H7 (cell line): ENCODE measurements at regions not wholly inside any gene's neighbourhood (a gene's known extent, or its start where the extent isn't known, plus 50 kb on each side); places are given as distances from the start of the nearest gene placed in this dataset.

ENCODE experiments used
- DNase-seq: peaks from one replicate; pipeline ENCODE4 v3.0.0; 2012
- H3K27me3 ChIP-seq: 2 replicates; pipeline ENCODE4 v1.6.0; 2011; ENCODE audit warnings: mild to moderate bottlenecking, low read length; ENCODE audit not compliant: control insufficient read depth, insufficient read depth
- H3K36me3 ChIP-seq: replicated peaks from 2 replicates; pipeline ENCODE4 v1.5.1; 2011; ENCODE audit warnings: low read length; ENCODE audit not compliant: control insufficient read depth, insufficient read depth
- H3K4me3 ChIP-seq: 2 replicates; pipeline ENCODE4 v1.5.1; 2011; ENCODE audit warnings: low read depth, mild to moderate bottlenecking, control low read depth, low read length, moderate library complexity; ENCODE audit not compliant: insufficient read depth

- no peak overlapping the region for H3K4me3 ChIP-seq
- no peaks in the 10 kb centered on the region for H3K27me3 ChIP-seq
- DNase-seq, result no peak
- H3K36me3 ChIP-seq, result no peaks in the 10 kb centered on the region
Observed at GRCh38 chr14:71372411-71372838, 465.2 kb downstream of the PCNX1 start.

DNA sequence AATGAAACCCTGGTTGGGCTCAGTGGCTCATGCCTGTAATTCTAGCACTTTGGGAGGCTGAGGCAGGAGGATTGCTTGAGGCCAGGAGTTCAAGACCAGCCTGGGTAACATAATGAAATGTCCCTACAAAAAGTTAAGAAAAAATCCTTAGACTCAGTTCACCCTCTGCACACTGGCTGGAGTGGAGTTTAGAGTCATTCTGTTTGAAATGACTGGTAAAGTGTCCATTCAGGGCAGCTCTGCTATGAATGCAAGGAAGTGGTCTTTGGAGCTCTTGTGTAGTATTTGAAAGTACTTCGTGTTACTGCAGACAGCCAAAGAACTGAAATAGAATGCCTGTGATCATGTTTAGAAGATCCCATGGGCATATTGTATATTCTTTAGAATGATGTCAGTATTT lies 466.5 kb downstream of the PCNX1 start:
- H3K4me3 ChIP-seq, result no peak overlapping the region
- no peaks in the 10 kb centered on the region for H3K27me3 ChIP-seq
- no peak for DNase-seq
- H3K36me3 ChIP-seq, result no peaks in the 10 kb centered on the region

DNA sequence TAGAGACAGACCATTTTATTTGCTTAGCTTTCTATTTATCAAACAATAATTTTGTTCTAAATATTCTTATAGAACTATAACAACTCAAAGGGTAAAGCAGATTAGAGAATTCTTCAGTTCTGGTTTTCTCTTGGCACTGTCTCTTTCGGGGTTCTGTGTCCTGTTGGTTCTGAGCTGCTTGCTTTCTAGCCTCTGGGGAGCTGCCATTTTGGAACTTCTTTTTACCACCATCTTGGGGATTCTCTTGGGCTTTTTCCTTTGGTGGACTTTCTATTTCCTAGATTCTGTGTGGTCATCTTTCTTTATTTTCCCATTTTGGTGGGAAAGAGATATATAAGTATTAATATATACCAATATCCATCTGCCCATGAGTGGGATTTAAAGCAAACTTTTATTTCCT lies 467.7 kb downstream of the PCNX1 start:
- DNase-seq, result no peak
- no peak overlapping the region for H3K4me3 ChIP-seq
- no peaks in the 10 kb centered on the region for H3K36me3 ChIP-seq
- H3K27me3 ChIP-seq, result no peaks in the 10 kb centered on the region

GRCh38 chr14:71377099-71377498 lies 469.8 kb downstream of the PCNX1 start:
- no peak for DNase-seq
- H3K27me3 ChIP-seq, result no peaks in the 10 kb centered on the region
- H3K36me3 ChIP-seq, result no peaks in the 10 kb centered on the region
- no peak overlapping the region for H3K4me3 ChIP-seq

DNA sequence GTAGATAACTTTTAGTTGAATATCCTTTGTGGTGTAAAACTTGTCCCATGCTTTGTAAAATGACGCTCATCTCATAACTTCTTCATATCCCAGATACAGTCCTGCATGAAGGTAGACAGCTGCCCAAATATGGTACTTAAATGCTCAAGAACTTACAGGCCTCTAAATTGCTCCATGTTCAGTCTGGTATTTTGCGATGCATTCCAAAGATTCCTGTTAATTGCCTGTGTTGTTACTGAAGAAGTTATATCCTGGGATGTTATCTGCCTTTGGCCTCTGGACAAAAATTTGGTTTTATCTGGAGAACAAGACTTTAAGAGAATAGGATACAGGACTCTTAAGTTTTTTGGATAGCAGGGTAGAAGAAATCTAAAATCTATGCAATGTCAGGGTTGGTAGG lies 473.0 kb downstream of the PCNX1 start:
- no peak for DNase-seq
- H3K4me3 ChIP-seq, result no peak overlapping the region
- no peaks in the 10 kb centered on the region for H3K27me3 ChIP-seq

DNA sequence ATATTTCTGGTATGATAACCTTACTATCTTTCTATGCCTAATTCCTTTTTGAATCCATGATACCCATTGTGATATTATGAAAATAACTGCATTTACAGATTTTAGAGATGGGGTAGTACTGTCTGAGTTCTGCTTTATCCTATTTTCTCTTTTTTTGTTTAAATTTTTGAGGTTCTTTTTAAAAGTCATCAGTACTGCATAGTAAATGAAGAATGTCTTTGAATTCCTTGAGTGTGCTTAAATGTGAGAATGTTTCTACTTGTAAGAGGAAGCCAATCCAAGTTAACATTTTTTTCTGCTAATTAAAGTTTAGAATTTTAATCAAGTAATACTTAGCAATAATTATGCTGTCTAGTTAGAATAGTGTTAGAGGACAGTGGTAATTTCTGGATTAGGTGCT lies 474.6 kb downstream of the PCNX1 start:
- DNase-seq, result no peak
- no peak overlapping the region for H3K4me3 ChIP-seq
- no peaks in the 10 kb centered on the region for H3K27me3 ChIP-seq
- H3K36me3 ChIP-seq, result no peaks in the 10 kb centered on the region

More for the DNA sequence above, 473.0 kb downstream of the PCNX1 start:
- H3K36me3 ChIP-seq, result no peaks in the 10 kb centered on the region

GRCh38 chr14:71382315-71382714 lies 475.1 kb downstream of the PCNX1 start:
- Histone ChIP-seq H3K4me3 (no peak overlapping the region), H3K27me3 (no peaks in the 10 kb centered on the region), H3K36me3 (no peaks in the 10 kb centered on the region)
- no peak for DNase-seq

GRCh38 chr14:71383510-71383909 lies 476.3 kb downstream of the PCNX1 start:
- Histone ChIP-seq H3K36me3 (no peaks in the 10 kb centered on the region), H3K27me3 (no peaks in the 10 kb centered on the region), H3K4me3 (no peak overlapping the region)
- no peak for DNase-seq

- Histone ChIP-seq H3K36me3 (no peaks in the 10 kb centered on the region), H3K4me3 (no peak overlapping the region)
Observed at GRCh38 chr14:71384007-71384845, 477.0 kb downstream of the PCNX1 start.

GRCh38 chr14:71387753-71388152 lies 480.5 kb downstream of the PCNX1 start:
- Histone ChIP-seq H3K36me3 (no peaks in the 10 kb centered on the region), H3K4me3 (no peak overlapping the region), H3K27me3 (no peaks in the 10 kb centered on the region)
- no peak for DNase-seq

More at GRCh38 chr14:71384007-71384845, 477.0 kb downstream of the PCNX1 start:
- no peaks in the 10 kb centered on the region for H3K27me3 ChIP-seq
- no peak for DNase-seq

- Histone ChIP-seq H3K36me3 (no peaks in the 10 kb centered on the region), H3K4me3 (no peak overlapping the region), H3K27me3 (no peaks in the 10 kb centered on the region)
- no peak for DNase-seq
Observed at GRCh38 chr14:71388336-71388735, 481.1 kb downstream of the PCNX1 start.

GRCh38 chr14:71388862-71389261 lies 481.6 kb downstream of the PCNX1 start:
- no peaks in the 10 kb centered on the region for H3K27me3 ChIP-seq
- no peak overlapping the region for H3K4me3 ChIP-seq
- DNase-seq, result no peak
- no peaks in the 10 kb centered on the region for H3K36me3 ChIP-seq

DNA sequence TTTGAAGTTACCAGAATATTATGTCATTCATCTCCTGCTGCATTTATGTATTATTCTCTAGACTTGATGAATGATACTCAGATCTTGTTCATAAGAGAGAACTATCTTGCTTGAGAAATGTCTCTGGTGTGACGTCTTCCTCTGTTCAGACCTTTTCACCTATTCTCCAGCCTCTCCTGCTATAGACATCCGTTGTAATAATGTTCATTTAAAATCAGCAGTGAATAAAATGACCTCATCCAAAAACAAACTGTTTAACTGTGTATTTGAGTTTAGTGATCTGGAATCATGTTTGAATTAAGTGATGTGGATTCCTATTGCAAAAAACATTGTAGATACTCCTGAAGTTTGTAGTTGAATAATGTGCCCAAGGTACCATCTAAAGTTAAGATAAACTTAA lies 487.1 kb downstream of the PCNX1 start:
- no peaks in the 10 kb centered on the region for H3K27me3 ChIP-seq
- no peak overlapping the region for H3K4me3 ChIP-seq
- H3K36me3 ChIP-seq, result no peaks in the 10 kb centered on the region
- DNase-seq, result no peak

- H3K27me3 ChIP-seq, result no peaks in the 10 kb centered on the region
- no peak overlapping the region for H3K4me3 ChIP-seq
- no peak for DNase-seq
- no peaks in the 10 kb centered on the region for H3K36me3 ChIP-seq
Observed at GRCh38 chr14:71395151-71395604, 487.9 kb downstream of the PCNX1 start.

DNA sequence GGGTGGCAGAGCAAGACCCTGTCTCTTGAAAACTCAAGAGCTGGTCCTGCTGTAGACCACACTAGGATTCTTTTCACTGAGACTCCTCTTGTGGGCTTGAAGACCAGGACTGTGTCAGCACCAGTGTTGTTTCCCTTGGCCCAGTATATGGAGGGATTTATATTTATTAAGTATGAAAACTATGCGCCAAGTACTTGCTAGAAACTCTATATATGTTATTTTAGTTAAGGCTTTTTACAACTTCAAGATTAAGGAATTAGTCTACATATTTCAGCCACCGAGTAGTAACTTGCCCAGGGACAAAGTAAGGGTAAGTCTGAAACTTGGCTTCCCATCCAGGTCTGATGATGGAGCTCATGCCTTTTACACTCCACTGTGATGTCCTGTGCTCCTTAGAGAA lies 488.4 kb downstream of the PCNX1 start:
- Histone ChIP-seq H3K4me3 (no peak overlapping the region), H3K27me3 (no peaks in the 10 kb centered on the region), H3K36me3 (no peaks in the 10 kb centered on the region)
- no peak for DNase-seq
